ENCODE measurements at regions not wholly inside any gene's neighbourhood (a gene's known extent, or its start where the extent isn't known, plus 50 kb on each side); places are given as distances from the start of the nearest gene placed in this dataset.

- no peak for ATAC-seq
- intact Hi-C loops (cut with DNase I) = no loop called here
- DNase-seq (ENCODE audit: low spot score) = no peak
Observed at GRCh38 chr2:22697054-22697788, 687.8 kb upstream of the KLHL29 start.

- DNase-seq (ENCODE audit: low spot score) (no peak), ATAC-seq (peak; percentile 72)
- intact Hi-C loops (cut with DNase I) = no loop called here
Observed at GRCh38 chr2:22701561-22702160, 683.3 kb upstream of the KLHL29 start.

- no peak for ATAC-seq
Observed at GRCh38 chr2:22703286-22703920, 681.6 kb upstream of the KLHL29 start.

GRCh38 chr2:22719396-22719795 is 665.6 kb upstream of the KLHL29 start:
- DNase-seq (ENCODE audit: low spot score) = no peak
- intact Hi-C loops (cut with DNase I) = no loop called here
- ATAC-seq = no peak

More at GRCh38 chr2:22703286-22703920, 681.6 kb upstream of the KLHL29 start:
- DNase-seq (ENCODE audit: low spot score) = no peak
- intact Hi-C loops (cut with DNase I) = no loop called here

GRCh38 chr2:22729466-22729865 is 655.5 kb upstream of the KLHL29 start:
- intact Hi-C loops (cut with DNase I) = no loop called here
- no peak for DNase-seq (ENCODE audit: low spot score)
- no peak for ATAC-seq

GRCh38 chr2:22734373-22735045 is 650.5 kb upstream of the KLHL29 start:
- DNase-seq (ENCODE audit: low spot score) (no peak), ATAC-seq (no peak)
- intact Hi-C loops (cut with DNase I) = no loop called here

- intact Hi-C loops (cut with DNase I) = no loop called here
- ATAC-seq (no peak), DNase-seq (ENCODE audit: low spot score) (no peak)
Observed at GRCh38 chr2:22737144-22737543, 647.8 kb upstream of the KLHL29 start.

GRCh38 chr2:22741216-22741615 is 643.8 kb upstream of the KLHL29 start:
- intact Hi-C loops (cut with DNase I) = no loop called here
- DNase-seq (ENCODE audit: low spot score) = no peak
- peak; percentile 45 for ATAC-seq

- DNase-seq (ENCODE audit: low spot score) (no peak), ATAC-seq (no peak)
- intact Hi-C loops (cut with DNase I) = no loop called here
Observed at GRCh38 chr2:22748909-22749308, 636.1 kb upstream of the KLHL29 start.

GRCh38 chr2:22753476-22753875 is 631.5 kb upstream of the KLHL29 start:
- ATAC-seq = no peak
- intact Hi-C loops (cut with DNase I) = no loop called here
- no peak for DNase-seq (ENCODE audit: low spot score)

- DNase-seq (ENCODE audit: low spot score) = no peak
- intact Hi-C loops (cut with DNase I) = no loop called here
- no peak for ATAC-seq
Observed at GRCh38 chr2:22756276-22757043, 628.5 kb upstream of the KLHL29 start.

- DNase-seq (ENCODE audit: low spot score) = no peak
- intact Hi-C loops (cut with DNase I) = no loop called here
- ATAC-seq = no peak
Observed at GRCh38 chr2:22769497-22769896, 615.5 kb upstream of the KLHL29 start.

GRCh38 chr2:22784566-22784965 is 600.4 kb upstream of the KLHL29 start:
- intact Hi-C loops (cut with DNase I) = loop anchor here (10.0 kb wide), 1 partner anchor 1290 kb away; the partner anchor contains the start of gene SF3B6
- DNase-seq (ENCODE audit: low spot score) (no peak), ATAC-seq (no peak)

- no peak for ATAC-seq
- intact Hi-C loops (cut with DNase I) = loop anchor here (10.0 kb wide), 1 partner anchor 1288 kb away; the partner anchor contains the start of gene SF3B6
- DNase-seq (ENCODE audit: low spot score) = no peak
Observed at GRCh38 chr2:22786817-22787216, 598.2 kb upstream of the KLHL29 start.

- intact Hi-C loops (cut with DNase I) = loop anchor here (10.0 kb wide), 1 partner anchor 1287 kb away; the partner anchor contains the start of gene SF3B6
- no peak for ATAC-seq
- no peak for DNase-seq (ENCODE audit: low spot score)
Observed at GRCh38 chr2:22787745-22788144, 597.2 kb upstream of the KLHL29 start.

GRCh38 chr2:22788749-22789327 is 596.1 kb upstream of the KLHL29 start:
- DNase-seq (ENCODE audit: low spot score) (no peak), ATAC-seq (no peak)
- intact Hi-C loops (cut with DNase I) = loop anchor here (10.0 kb wide), 1 partner anchor 1286 kb away; the partner anchor contains the start of gene SF3B6

- intact Hi-C loops (cut with DNase I) = no loop called here
- no peak for DNase-seq (ENCODE audit: low spot score)
- ATAC-seq = no peak
Observed at GRCh38 chr2:22795287-22795866, 589.6 kb upstream of the KLHL29 start.

GRCh38 chr2:22798386-22798785 is 586.6 kb upstream of the KLHL29 start:
- intact Hi-C loops (cut with DNase I) = no loop called here
- DNase-seq (ENCODE audit: low spot score) (no peak), ATAC-seq (no peak)

All from sciatic nerve (tissue), 2 donors.